Activated T-cell treated with anti-CD3 and anti-CD28 coated beads, Interleukin-2, amount 50 U/mL, for 48 hours (primary cell): ENCODE measurements at regions not wholly inside any gene's neighbourhood (a gene's known extent, or its start where the extent isn't known, plus 50 kb on each side); places are given as distances from the start of the nearest gene placed in this dataset.
"Not testable (repeated sequence)": the region's sequence is repeated elsewhere in the genome, so short reads cannot be mapped to it uniquely, and the experiment has no call there.

Experiments used
- DNase-seq, 2 experiments: peaks; one replicate each; pipeline ENCODE4 v3.0.0-alpha.2; 2020

- DNase-seq, result no peak
Measured at GRCh38 chr5:126002222-126002897, 420.8 kb upstream of the GRAMD2B start.

- no peak for DNase-seq
Measured at GRCh38 chr5:126003309-126003708, 419.9 kb upstream of the GRAMD2B start.

- no peak for DNase-seq
Measured at GRCh38 chr5:126004636-126005035, 418.6 kb upstream of the GRAMD2B start.

GRCh38 chr5:126007841-126008240 is 415.4 kb upstream of the GRAMD2B start:
- DNase-seq, result no peak

GRCh38 chr5:126009566-126009965 is 413.6 kb upstream of the GRAMD2B start:
- no peak for DNase-seq

GRCh38 chr5:126011526-126011925 is 411.7 kb upstream of the GRAMD2B start:
- not testable (repeated sequence) for DNase-seq

- DNase-seq, result no peak
Measured at GRCh38 chr5:126014676-126015075, 408.5 kb upstream of the GRAMD2B start.

GRCh38 chr5:126015235-126016181 is 407.7 kb upstream of the GRAMD2B start:
- no peak for DNase-seq

- DNase-seq, result no peak
Measured at GRCh38 chr5:126016256-126016655, 407.0 kb upstream of the GRAMD2B start.

- no peak for DNase-seq
Measured at GRCh38 chr5:126017096-126017495, 406.1 kb upstream of the GRAMD2B start.

GRCh38 chr5:126020770-126021169 is 402.4 kb upstream of the GRAMD2B start:
- no peak for DNase-seq

GRCh38 chr5:126023994-126024441 is 399.2 kb upstream of the GRAMD2B start:
- no peak for DNase-seq

- no peak for DNase-seq
Measured at GRCh38 chr5:126027149-126027548, 396.1 kb upstream of the GRAMD2B start.

- no peak for DNase-seq
Measured at GRCh38 chr5:126027652-126028051, 395.6 kb upstream of the GRAMD2B start.

- DNase-seq, result no peak
Measured at GRCh38 chr5:126028336-126028735, 394.9 kb upstream of the GRAMD2B start.

GRCh38 chr5:126029282-126029681 is 393.9 kb upstream of the GRAMD2B start:
- DNase-seq, result not testable (repeated sequence)

- DNase-seq, result no peak
Measured at GRCh38 chr5:126030698-126031097, 392.5 kb upstream of the GRAMD2B start.

- no peak for DNase-seq
Measured at GRCh38 chr5:126031989-126032716, 391.1 kb upstream of the GRAMD2B start.

GRCh38 chr5:126043688-126044087 is 379.5 kb upstream of the GRAMD2B start:
- no peak for DNase-seq

GRCh38 chr5:126044111-126044668 is 379.0 kb upstream of the GRAMD2B start:
- no peak for DNase-seq

- DNase-seq, result no peak
Measured at GRCh38 chr5:126044931-126045565, 378.2 kb upstream of the GRAMD2B start.

- DNase-seq, result no peak
Measured at GRCh38 chr5:126046318-126046717, 376.9 kb upstream of the GRAMD2B start.
